ENCODE measurements at regions not wholly inside any gene's neighbourhood (a gene's known extent, or its start where the extent isn't known, plus 50 kb on each side); places are given as distances from the start of the nearest gene placed in this dataset.

- H3K27me3 Mint-ChIP-seq = no peaks in the 10 kb centered on the region
- H3K27ac Mint-ChIP-seq = no peak overlapping the region
- peaks cover 2% of the 10 kb centered on the region for H3K36me3 Mint-ChIP-seq
- H3K9me3 Mint-ChIP-seq = peaks cover 1% of the 10 kb centered on the region
- no peak for DNase-seq
- H3K4me3 Mint-ChIP-seq = no peak overlapping the region
- peaks cover 2% of the 10 kb centered on the region for H3K4me1 Mint-ChIP-seq
Measured at GRCh38 chr21:14762327-14762726, 216.2 kb upstream of the SAMSN1 start.

DNA sequence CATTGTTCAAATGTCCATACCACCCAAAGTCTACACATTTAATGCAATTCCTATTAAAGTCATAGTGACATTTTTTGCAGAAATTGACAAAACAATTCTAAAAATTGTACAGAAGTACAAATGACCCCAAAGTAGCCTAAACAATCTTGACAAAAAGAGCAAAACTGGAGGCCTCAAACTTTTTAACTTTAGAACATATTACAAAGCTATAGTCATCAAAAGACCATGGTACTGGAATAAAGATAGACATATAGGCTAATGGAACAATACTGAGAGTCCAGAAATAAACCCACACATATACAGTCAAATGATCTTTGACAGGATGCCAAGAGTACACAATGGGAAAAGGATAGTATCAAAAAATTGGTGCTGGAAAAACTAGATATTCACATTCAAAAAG, 213.2 kb upstream of the SAMSN1 start:
- no peaks in the 10 kb centered on the region for H3K4me1 Mint-ChIP-seq
- peaks cover 4% of the 10 kb centered on the region for H3K9me3 Mint-ChIP-seq
- no peak overlapping the region for H3K4me3 Mint-ChIP-seq
- no peak overlapping the region for H3K27ac Mint-ChIP-seq
- DNase-seq = no peak
- peaks cover 2% of the 10 kb centered on the region for H3K36me3 Mint-ChIP-seq
- H3K27me3 Mint-ChIP-seq = no peaks in the 10 kb centered on the region

DNA sequence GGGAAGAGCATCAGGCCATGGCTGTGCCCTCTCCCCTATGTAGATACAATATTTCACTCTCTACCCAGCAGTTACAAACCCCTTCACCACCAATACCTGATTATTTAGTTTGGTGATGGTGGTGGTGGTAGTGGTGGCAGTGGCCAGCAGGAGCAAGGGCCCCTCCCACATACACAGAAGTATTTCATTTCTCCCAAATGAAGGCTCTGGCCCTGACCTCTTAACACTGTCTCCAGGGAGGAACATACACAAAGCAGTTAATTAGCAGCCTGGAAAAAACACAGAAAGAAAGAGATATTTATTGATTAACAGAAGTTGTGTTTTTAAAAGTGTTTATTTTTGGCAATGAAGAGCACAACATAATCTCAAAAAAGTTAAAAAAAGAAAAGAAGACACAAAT, 212.7 kb upstream of the SAMSN1 start:
- Mint-ChIP-seq H3K27ac (no peak overlapping the region), H3K36me3 (peaks cover 2% of the 10 kb centered on the region), H3K4me3 (no peak overlapping the region), H3K27me3 (no peaks in the 10 kb centered on the region), H3K4me1 (no peaks in the 10 kb centered on the region), H3K9me3 (peaks cover 4% of the 10 kb centered on the region)
- DNase-seq = no peak

DNA sequence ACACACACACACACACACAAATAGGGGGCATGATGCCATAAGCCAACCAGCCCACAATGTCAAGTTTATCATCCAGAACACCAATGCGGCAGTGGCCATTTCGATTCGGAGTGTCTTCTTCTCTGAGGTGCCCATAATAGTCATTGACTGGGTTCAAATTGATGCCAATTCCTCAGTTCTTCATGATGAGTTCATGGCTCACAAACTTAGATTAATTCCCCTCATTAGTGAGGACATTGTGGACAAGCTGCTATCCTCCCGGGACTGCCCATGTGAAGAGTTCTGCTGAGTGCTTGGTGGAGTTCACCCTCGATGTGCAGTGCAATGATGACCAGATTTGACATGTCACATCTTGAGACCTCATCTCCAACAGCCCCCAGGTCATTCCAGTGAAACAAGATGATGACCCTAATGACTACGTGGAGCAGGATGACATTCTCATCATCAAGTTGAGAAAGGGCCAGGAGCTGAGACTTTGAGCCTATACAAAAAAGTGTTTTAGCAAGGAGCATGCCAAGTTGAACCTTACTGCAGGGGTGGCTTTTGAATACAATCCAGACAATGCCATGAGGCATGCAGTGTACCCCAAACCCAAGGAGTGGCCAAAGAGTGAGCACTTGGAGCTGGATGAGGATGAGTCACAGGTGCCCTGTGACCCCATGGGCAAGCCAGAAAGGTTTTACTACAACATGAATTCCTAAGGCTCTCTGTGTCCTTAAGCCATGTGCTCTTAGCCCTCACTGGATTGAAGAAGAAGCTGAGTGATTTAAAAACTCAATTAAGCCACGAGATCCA, 211.6 kb upstream of the SAMSN1 start:
- no peak overlapping the region for H3K4me3 Mint-ChIP-seq
- H3K27me3 Mint-ChIP-seq = no peaks in the 10 kb centered on the region
- peaks cover 4% of the 10 kb centered on the region for H3K9me3 Mint-ChIP-seq
- peaks cover 2% of the 10 kb centered on the region for H3K36me3 Mint-ChIP-seq
- DNase-seq = no peak
- peaks cover 3% of the 10 kb centered on the region for H3K4me1 Mint-ChIP-seq
- no peak overlapping the region for H3K27ac Mint-ChIP-seq

GRCh38 chr21:14755086-14755485, 209.0 kb upstream of the SAMSN1 start:
- H3K36me3 Mint-ChIP-seq = peaks cover 2% of the 10 kb centered on the region
- H3K9me3 Mint-ChIP-seq = peaks cover 4% of the 10 kb centered on the region
- H3K27ac Mint-ChIP-seq = no peak overlapping the region
- no peak overlapping the region for H3K4me3 Mint-ChIP-seq
- H3K4me1 Mint-ChIP-seq = peaks cover 3% of the 10 kb centered on the region
- H3K27me3 Mint-ChIP-seq = no peaks in the 10 kb centered on the region
- no peak for DNase-seq

DNA sequence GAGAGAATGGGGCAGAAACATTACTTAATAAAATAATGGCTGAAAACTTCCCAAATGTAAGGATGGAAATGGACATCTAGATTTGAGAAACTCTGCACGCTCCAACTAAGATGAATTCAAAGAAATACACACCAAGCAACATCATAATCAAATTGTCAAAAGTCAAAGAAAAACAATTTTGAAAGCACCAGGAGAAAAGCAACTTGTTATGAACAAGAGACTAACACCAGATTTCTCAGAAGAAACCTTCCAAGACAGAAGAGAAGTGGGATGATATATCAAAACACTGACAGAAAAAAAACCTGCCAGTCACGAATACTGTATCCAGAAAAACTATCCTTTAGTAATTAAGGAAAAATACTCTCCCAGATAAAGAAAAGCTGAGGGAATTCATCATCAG, 208.6 kb upstream of the SAMSN1 start:
- no peaks in the 10 kb centered on the region for H3K27me3 Mint-ChIP-seq
- H3K9me3 Mint-ChIP-seq = peaks cover 4% of the 10 kb centered on the region
- no peak overlapping the region for H3K27ac Mint-ChIP-seq
- no peak overlapping the region for H3K4me3 Mint-ChIP-seq
- H3K36me3 Mint-ChIP-seq = peaks cover 2% of the 10 kb centered on the region
- DNase-seq = no peak
- peaks cover 3% of the 10 kb centered on the region for H3K4me1 Mint-ChIP-seq

DNA sequence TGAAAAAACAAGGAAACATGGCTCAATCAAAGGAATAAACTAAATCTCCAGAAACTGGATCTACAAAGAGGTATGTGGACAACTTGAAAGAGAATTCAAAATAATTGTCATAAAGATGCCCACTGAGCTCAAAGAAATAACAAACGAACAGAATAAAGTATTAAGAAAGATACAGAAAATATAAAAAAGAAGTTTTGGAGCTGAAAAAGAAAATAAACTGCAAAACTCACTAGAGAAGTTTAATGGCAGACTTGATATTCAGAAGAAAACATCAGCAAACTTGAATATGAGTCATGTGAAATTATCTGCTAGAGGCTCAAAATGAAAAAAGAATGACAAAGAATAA, 208.1 kb upstream of the SAMSN1 start:
- Mint-ChIP-seq H3K9me3 (peaks cover 4% of the 10 kb centered on the region), H3K27me3 (no peaks in the 10 kb centered on the region), H3K4me3 (no peak overlapping the region), H3K27ac (no peak overlapping the region), H3K4me1 (peaks cover 3% of the 10 kb centered on the region), H3K36me3 (peaks cover 2% of the 10 kb centered on the region)
- DNase-seq = no peak

- Mint-ChIP-seq H3K9me3 (peaks cover 4% of the 10 kb centered on the region), H3K27ac (no peak overlapping the region), H3K27me3 (no peaks in the 10 kb centered on the region), H3K4me3 (no peak overlapping the region), H3K4me1 (peaks cover 3% of the 10 kb centered on the region), H3K36me3 (no peaks in the 10 kb centered on the region)
- peak; percentile 10 for DNase-seq
Measured at GRCh38 chr21:14753466-14754258, 207.5 kb upstream of the SAMSN1 start.

- Mint-ChIP-seq H3K27ac (no peak overlapping the region), H3K4me3 (no peak overlapping the region), H3K27me3 (no peaks in the 10 kb centered on the region), H3K4me1 (peaks cover 3% of the 10 kb centered on the region), H3K36me3 (no peaks in the 10 kb centered on the region), H3K9me3 (peaks cover 4% of the 10 kb centered on the region)
- no peak for DNase-seq
Measured at GRCh38 chr21:14753069-14753465, 207.0 kb upstream of the SAMSN1 start.

GRCh38 chr21:14752345-14752909, 206.3 kb upstream of the SAMSN1 start:
- Mint-ChIP-seq H3K27me3 (no peaks in the 10 kb centered on the region), H3K9me3 (peaks cover 4% of the 10 kb centered on the region), H3K27ac (no peak overlapping the region), H3K4me3 (no peak overlapping the region), H3K36me3 (no peaks in the 10 kb centered on the region), H3K4me1 (peaks cover 3% of the 10 kb centered on the region)
- DNase-seq = no peak

GRCh38 chr21:14751602-14752344, 205.7 kb upstream of the SAMSN1 start:
- no peaks in the 10 kb centered on the region for H3K36me3 Mint-ChIP-seq
- H3K9me3 Mint-ChIP-seq = peaks cover 4% of the 10 kb centered on the region
- peaks cover 3% of the 10 kb centered on the region for H3K4me1 Mint-ChIP-seq
- no peak overlapping the region for H3K4me3 Mint-ChIP-seq
- no peaks in the 10 kb centered on the region for H3K27me3 Mint-ChIP-seq
- no peak for DNase-seq
- no peak overlapping the region for H3K27ac Mint-ChIP-seq

- H3K4me3 Mint-ChIP-seq = no peak overlapping the region
- H3K27me3 Mint-ChIP-seq = no peaks in the 10 kb centered on the region
- peaks cover 3% of the 10 kb centered on the region for H3K4me1 Mint-ChIP-seq
- H3K27ac Mint-ChIP-seq = no peak overlapping the region
- H3K36me3 Mint-ChIP-seq = no peaks in the 10 kb centered on the region
- DNase-seq = no peak
- peaks cover 4% of the 10 kb centered on the region for H3K9me3 Mint-ChIP-seq
Measured at GRCh38 chr21:14751011-14751410, 204.9 kb upstream of the SAMSN1 start.

- Mint-ChIP-seq H3K27me3 (no peaks in the 10 kb centered on the region), H3K36me3 (no peaks in the 10 kb centered on the region), H3K4me1 (peaks cover 3% of the 10 kb centered on the region), H3K9me3 (peaks cover 4% of the 10 kb centered on the region), H3K4me3 (no peak overlapping the region), H3K27ac (no peak overlapping the region)
- no peak for DNase-seq
Measured at GRCh38 chr21:14750041-14750440, 203.9 kb upstream of the SAMSN1 start.

DNA sequence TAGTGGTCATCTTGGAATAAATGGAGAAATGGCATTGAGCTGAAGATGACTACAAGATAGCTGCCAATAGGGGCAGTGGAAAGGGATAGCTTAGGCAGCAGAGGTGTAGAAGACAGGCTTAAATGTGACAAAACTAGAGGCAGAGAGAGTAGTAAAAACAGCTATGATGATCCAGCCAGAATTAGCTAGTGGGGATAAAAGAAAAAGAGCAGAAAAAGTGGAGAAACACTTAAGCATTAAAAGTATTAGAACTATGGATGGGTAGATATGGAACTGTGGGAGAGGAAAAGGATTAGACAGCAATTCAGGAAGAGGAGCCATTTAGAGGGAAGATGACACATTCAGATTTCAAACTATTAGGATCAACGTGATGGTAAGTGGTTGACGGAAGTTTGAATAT, 202.5 kb upstream of the SAMSN1 start:
- no peak for DNase-seq
- Mint-ChIP-seq H3K4me1 (peaks cover 3% of the 10 kb centered on the region), H3K27ac (no peak overlapping the region), H3K27me3 (no peaks in the 10 kb centered on the region), H3K4me3 (no peak overlapping the region), H3K36me3 (no peaks in the 10 kb centered on the region), H3K9me3 (peaks cover 1% of the 10 kb centered on the region)

- Mint-ChIP-seq H3K4me3 (no peak overlapping the region), H3K27ac (no peak overlapping the region), H3K36me3 (no peaks in the 10 kb centered on the region), H3K27me3 (peaks cover 6% of the 10 kb centered on the region), H3K4me1 (peaks cover 3% of the 10 kb centered on the region), H3K9me3 (peaks cover 2% of the 10 kb centered on the region)
- DNase-seq = no peak
Measured at GRCh38 chr21:14744368-14744767, 198.3 kb upstream of the SAMSN1 start.
